GM10266 (cell line): ENCODE measurements at regions not wholly inside any gene's neighbourhood (a gene's known extent, or its start where the extent isn't known, plus 50 kb on each side); places are given as distances from the start of the nearest gene placed in this dataset.

Source experiments
- DNase-seq: peaks from one replicate; pipeline ENCODE4 v3.0.0; 2012; ENCODE audit errors: extremely low spot score
- TF ChIP-seq, protein P1 (sequence below): IDR thresholded peaks from 2 replicates; pipeline ENCODE4 v1.5.1; 2012; ENCODE audit warnings: mild to moderate bottlenecking, low read depth; ENCODE audit not compliant: control insufficient read depth, insufficient read depth; ENCODE audit errors: missing control alignments

DNA sequence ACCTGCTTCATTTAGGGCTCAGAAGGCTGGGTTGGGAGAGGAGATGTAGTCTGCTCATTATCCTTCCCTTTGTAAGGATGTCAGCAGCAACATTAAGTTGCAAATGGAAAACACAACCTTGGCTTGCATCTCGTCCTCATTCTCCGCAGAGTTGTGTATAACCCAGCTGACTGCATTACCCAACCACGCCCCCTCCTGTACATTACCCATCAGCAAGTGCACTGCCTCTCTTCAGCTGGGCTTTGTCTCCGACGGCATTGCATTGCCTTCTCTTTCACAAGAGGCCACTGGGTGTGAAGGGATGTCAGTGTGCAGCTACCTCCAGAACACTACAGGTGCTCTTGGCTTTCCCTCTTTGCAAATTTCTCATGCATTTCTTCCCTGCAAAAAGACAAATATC, 128.7 kb upstream of the TSHZ2 start:
- no peak for DNase-seq
- TF ChIP-seq, protein P1, sequence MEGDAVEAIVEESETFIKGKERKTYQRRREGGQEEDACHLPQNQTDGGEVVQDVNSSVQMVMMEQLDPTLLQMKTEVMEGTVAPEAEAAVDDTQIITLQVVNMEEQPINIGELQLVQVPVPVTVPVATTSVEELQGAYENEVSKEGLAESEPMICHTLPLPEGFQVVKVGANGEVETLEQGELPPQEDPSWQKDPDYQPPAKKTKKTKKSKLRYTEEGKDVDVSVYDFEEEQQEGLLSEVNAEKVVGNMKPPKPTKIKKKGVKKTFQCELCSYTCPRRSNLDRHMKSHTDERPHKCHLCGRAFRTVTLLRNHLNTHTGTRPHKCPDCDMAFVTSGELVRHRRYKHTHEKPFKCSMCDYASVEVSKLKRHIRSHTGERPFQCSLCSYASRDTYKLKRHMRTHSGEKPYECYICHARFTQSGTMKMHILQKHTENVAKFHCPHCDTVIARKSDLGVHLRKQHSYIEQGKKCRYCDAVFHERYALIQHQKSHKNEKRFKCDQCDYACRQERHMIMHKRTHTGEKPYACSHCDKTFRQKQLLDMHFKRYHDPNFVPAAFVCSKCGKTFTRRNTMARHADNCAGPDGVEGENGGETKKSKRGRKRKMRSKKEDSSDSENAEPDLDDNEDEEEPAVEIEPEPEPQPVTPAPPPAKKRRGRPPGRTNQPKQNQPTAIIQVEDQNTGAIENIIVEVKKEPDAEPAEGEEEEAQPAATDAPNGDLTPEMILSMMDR = no peak

DNA sequence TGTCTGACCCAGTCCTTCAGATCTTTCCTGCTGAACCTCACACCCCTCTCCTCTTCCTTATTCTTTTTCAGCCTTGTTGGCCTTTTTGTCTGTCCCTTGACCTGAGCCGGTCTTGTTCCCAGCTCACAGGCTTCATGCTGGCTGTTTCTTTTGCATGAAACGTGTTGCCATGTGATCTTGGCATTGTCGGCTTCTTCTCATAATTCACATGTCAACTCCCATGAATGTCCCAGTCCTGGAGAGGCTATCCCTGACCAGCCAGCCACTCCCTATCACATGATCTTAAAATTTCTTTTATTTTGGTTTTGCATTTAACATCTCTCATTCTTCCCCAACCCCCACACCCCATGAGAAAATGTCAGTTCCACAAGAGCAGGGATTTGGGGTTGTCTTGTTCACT, 131.2 kb upstream of the TSHZ2 start:
- DNase-seq = no peak
- TF ChIP-seq, protein P1 = no peak

DNA sequence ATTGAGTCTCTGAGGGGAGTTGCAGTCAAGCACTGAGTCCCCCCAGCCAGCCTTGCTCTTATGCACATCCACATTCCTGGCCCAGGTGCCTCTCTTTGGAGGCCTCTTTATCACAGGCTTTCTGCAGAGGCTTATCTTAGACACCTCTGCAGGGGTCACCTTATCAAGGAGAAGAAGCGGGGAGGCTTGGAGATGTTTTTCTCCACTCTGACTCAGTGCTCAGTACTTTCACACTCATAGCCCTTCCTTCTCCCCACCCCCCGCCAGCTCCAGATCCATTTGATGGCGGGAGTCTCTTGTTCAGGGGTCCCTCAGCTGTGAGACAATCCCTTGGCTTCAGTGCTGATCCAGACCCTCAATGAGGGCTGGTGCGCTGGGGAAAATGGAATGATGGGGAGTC, 132.1 kb upstream of the TSHZ2 start:
- TF ChIP-seq, protein P1 = no peak
- no peak for DNase-seq

DNA sequence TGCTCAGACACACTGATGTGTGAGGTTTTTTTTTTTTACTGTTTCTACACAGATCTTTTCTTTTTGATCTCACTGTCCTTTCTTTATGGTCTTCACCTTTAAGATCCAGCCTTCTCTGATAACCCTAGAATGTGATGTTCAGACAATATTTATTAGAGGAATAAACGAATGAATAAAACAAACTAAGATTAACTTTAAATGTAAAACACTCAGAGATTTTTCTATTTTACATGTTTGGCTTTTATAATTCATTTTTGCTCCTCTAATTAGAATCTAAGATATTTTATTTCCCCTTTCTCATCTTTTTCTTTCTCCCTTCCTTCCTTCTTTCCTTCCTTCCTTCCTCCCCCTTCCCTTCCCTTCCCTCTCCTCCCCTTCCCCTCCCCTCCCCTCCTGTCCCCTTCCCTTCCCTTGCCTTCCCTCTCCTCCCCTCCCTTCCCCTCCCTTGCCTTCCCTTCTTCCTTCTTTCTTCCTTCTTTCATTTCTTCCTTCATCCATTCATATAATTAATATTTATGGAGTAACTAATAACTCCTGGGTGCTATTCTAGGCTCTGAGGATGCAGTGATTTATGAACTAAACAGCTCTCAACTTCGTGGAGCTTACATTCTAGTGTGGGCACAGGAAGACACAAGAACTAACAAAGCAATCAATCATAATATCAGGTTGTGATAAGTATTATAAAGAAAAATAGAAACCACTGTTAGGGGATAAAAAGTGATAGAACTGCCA, 133.5 kb upstream of the TSHZ2 start:
- no peak for DNase-seq
- TF ChIP-seq, protein P1 = no peak

DNA sequence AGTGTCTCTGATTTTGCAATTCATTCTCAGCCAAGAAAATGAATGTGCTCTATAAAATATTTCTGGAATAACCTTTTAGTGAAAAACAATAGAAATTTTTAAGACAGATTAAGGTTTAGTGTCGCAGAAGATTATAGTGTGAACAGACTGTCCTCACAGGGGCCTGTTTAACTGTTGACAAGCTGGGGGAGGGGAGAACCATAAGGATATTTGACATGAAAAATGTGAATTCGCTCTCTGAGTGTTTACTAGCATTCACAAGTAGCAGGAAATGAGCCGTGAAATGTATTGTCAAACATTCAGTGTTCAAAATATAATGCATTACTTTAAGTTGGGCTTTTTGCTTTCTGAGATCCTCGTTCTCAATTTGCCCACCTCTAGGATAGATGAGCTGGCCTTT, 134.8 kb upstream of the TSHZ2 start:
- DNase-seq = no peak
- TF ChIP-seq, protein P1 = no peak

DNA sequence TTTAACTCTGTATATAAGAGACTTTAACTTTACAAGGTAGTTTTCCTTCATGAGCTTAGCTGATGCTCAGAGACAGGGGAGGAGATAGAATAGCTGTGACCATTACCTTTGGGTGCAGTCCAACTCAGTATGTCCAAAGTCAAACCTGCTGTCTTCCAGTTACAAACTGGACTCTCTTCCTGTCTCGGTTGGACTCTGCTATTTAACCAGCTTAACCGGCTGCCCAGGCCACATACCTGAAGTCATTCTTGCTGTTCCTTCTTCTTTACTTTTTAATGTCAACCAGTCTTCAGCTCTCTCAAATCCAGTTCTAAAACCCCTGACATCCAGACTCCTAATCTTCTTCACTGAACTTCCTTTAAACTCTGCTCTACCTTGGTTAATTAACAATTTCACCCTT, 138.3 kb upstream of the TSHZ2 start:
- TF ChIP-seq, protein P1 = no peak
- no peak for DNase-seq

DNA sequence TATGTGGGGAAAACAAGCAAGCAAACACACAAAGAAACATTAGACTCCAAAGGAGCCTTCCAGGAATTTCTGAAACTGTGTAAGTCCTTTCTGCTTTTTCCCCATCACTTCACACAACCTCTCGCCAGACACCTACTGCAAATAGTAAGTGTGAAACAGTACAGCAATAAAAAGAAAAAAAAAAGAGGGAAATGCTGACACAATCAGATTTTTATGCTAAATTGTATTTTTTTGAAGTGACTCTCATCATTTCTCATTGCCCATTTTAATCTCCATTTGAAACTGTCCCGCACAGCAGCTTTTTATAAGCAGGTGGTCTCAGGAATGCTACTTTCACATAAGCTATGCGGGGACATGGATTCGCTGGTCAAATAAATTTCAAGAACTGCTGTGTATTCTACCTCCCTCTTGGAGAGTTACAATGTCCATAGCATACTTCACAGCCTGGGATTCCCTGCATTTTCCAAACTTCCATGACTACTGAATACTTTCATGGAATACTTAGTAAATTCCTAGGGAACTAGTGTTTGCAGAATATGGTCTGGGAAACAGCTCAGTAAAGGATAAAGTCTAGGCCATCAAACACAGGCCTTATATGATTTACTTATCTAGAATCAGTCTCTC, 139.9 kb upstream of the TSHZ2 start:
- TF ChIP-seq, protein P1 = no peak
- DNase-seq = no peak
